ENCODE measurements at regions not wholly inside any gene's neighbourhood (a gene's known extent, or its start where the extent isn't known, plus 50 kb on each side); places are given as distances from the start of the nearest gene placed in this dataset.

- no peak for DNase-seq
These were observed 337.0 kb downstream of the SHANK2 start for GRCh38 chr11:70915158-70915985.

GRCh38 chr11:70916351-70916750 is 336.0 kb downstream of the SHANK2 start:
- DNase-seq, result no peak

GRCh38 chr11:70918242-70918641 is 334.1 kb downstream of the SHANK2 start:
- no peak for DNase-seq

GRCh38 chr11:70921804-70922203 is 330.6 kb downstream of the SHANK2 start:
- no peak for DNase-seq

- DNase-seq, result no peak
These were observed 328.3 kb downstream of the SHANK2 start for GRCh38 chr11:70924108-70924507.

- DNase-seq, result no peak
These were observed 327.1 kb downstream of the SHANK2 start for GRCh38 chr11:70925238-70925637.

- DNase-seq, result no peak
These were observed 325.7 kb downstream of the SHANK2 start for GRCh38 chr11:70926543-70927201.

GRCh38 chr11:70928854-70929598 is 323.4 kb downstream of the SHANK2 start:
- DNase-seq, result no peak

- no peak for DNase-seq
These were observed 322.2 kb downstream of the SHANK2 start for GRCh38 chr11:70930215-70930614.

- DNase-seq, result no peak
These were observed 320.9 kb downstream of the SHANK2 start for GRCh38 chr11:70931430-70931829.

GRCh38 chr11:70933981-70934583 is 318.3 kb downstream of the SHANK2 start:
- DNase-seq, result no peak

- DNase-seq, result no peak
These were observed 317.2 kb downstream of the SHANK2 start for GRCh38 chr11:70935006-70935768.

GRCh38 chr11:70942593-70942992 is 309.8 kb downstream of the SHANK2 start:
- DNase-seq, result no peak

- no peak for DNase-seq
These were observed 308.2 kb downstream of the SHANK2 start for GRCh38 chr11:70944141-70944540.

GRCh38 chr11:70944636-70945035 is 307.7 kb downstream of the SHANK2 start:
- DNase-seq, result no peak

GRCh38 chr11:70948398-70948797 is 304.0 kb downstream of the SHANK2 start:
- DNase-seq, result no peak

- DNase-seq, result no peak
These were observed 303.4 kb downstream of the SHANK2 start for GRCh38 chr11:70948855-70949531.

- DNase-seq, result no peak
These were observed 301.1 kb downstream of the SHANK2 start for GRCh38 chr11:70951139-70951804.

GRCh38 chr11:70952191-70952590 is 300.2 kb downstream of the SHANK2 start:
- DNase-seq, result no peak

- DNase-seq, result no peak
These were observed 298.7 kb downstream of the SHANK2 start for GRCh38 chr11:70953720-70954119.

- DNase-seq, result no peak
These were observed 297.9 kb downstream of the SHANK2 start for GRCh38 chr11:70954471-70954870.
